ENCODE measurements at regions not wholly inside any gene's neighbourhood (a gene's known extent, or its start where the extent isn't known, plus 50 kb on each side); places are given as distances from the start of the nearest gene placed in this dataset.

DNA sequence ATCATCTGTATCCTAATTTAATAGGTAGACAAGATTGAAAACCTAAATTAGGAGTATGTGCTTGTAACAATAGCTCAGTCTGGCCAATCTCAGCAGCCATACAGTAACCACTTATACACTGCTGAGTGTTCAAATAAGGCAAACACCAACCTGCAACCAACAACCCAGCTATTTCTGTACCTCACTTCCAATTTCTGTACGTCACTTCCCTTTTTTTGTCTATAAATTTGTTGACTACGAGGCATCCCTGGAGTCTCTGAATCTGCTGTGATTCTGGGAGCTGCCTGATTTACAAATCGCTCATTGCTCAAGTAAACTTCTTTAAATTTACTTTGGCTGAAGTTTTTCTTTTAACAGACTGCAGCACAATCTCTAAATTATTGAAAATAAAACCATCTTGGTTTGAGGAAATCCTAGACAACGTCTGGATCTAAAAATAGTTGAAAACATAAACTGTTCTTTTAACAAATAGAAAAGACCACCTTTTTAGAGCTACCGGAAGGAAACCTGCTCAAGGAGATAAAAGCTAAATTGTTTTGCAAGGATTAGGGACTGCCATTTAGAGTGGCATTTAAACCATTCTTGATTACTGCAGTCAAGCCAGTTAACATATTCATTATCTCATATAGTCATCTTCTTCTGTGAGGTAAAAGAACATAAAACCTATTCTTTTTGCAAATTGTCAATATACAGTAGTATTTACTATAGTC, 778.1 kb downstream of the SH3BGRL start:
- no peak for TF ChIP-seq EP300 (IDR thresholded peaks at IDR 0.05)
- TF ChIP-seq, protein P1, sequence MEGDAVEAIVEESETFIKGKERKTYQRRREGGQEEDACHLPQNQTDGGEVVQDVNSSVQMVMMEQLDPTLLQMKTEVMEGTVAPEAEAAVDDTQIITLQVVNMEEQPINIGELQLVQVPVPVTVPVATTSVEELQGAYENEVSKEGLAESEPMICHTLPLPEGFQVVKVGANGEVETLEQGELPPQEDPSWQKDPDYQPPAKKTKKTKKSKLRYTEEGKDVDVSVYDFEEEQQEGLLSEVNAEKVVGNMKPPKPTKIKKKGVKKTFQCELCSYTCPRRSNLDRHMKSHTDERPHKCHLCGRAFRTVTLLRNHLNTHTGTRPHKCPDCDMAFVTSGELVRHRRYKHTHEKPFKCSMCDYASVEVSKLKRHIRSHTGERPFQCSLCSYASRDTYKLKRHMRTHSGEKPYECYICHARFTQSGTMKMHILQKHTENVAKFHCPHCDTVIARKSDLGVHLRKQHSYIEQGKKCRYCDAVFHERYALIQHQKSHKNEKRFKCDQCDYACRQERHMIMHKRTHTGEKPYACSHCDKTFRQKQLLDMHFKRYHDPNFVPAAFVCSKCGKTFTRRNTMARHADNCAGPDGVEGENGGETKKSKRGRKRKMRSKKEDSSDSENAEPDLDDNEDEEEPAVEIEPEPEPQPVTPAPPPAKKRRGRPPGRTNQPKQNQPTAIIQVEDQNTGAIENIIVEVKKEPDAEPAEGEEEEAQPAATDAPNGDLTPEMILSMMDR (IDR thresholded peaks at IDR 0.05), result no peak

Measured in tibial nerve (tissue), 4 donors.